H1 (cell line): ENCODE measurements at regions not wholly inside any gene's neighbourhood (a gene's known extent, or its start where the extent isn't known, plus 50 kb on each side); places are given as distances from the start of the nearest gene placed in this dataset.

Source experiments
- CTCF ChIA-PET: fragments of 300-600 bp; sonication (Branson Sonifier 250); formaldehyde crosslinking; loops from one replicate; lab custom pipeline; 2021; ENCODE audit not compliant: partially characterized antibody; lab: Charles Lee
- POLR2A ChIA-PET: fragments of 300-600 bp; sonication (Branson Sonifier 250); formaldehyde crosslinking; loops from one replicate; lab custom pipeline; 2021; ENCODE audit warnings: inconsistent platforms; ENCODE audit not compliant: partially characterized antibody; lab: Charles Lee
- DNase-seq, 2 experiments: peaks; one replicate each; pipeline versions ENCODE4 v3.0.0 to v3.0.0-alpha.2; 2010 to 2022; ENCODE audit warnings: low spot score in 2 of 2, low read depth in 1 of 2, mixed read lengths in 1 of 2
- FAIRE-seq: peaks from 2 replicates; lab custom pipeline; 2011; peaks lifted over from hg19 to GRCh38; lab: Jason Lieb, UNC
- H2AFZ ChIP-seq: 2 replicates; pipeline ENCODE4 v1.8.1; 2012; ENCODE audit warnings: low read length, inconsistent platforms
- H2AK5ac ChIP-seq: 2 replicates; pipeline ENCODE4 v1.6.1; 2013; ENCODE audit warnings: low read depth, low read length
- H2BK120ac ChIP-seq: replicated peaks from 2 replicates; pipeline ENCODE3; 2013; ENCODE audit warnings: low read depth, low read length, inconsistent platforms
- H2BK12ac ChIP-seq: 2 replicates; pipeline ENCODE4 v1.6.1; 2013; ENCODE audit warnings: low read depth, low read length
- H2BK15ac ChIP-seq: 2 replicates; pipeline ENCODE4 v1.6.1; 2013; ENCODE audit warnings: low read length
- H2BK20ac ChIP-seq: 2 replicates; pipeline ENCODE4 v1.6.1; 2013; ENCODE audit warnings: low read length
- H2BK5ac ChIP-seq: 2 replicates; pipeline ENCODE4 v1.6.1; 2013; ENCODE audit warnings: low read depth, low read length
- H3K14ac ChIP-seq: 2 replicates; pipeline ENCODE4 v1.6.1; 2013; ENCODE audit warnings: inconsistent platforms; ENCODE audit not compliant: insufficient read length
- H3K18ac ChIP-seq: 2 replicates; pipeline ENCODE4 v1.6.1; 2013; ENCODE audit warnings: low read length; ENCODE audit errors: extremely low read depth
- H3K23ac ChIP-seq: 2 replicates; pipeline ENCODE4 v1.6.1; 2013; ENCODE audit warnings: inconsistent platforms; ENCODE audit not compliant: insufficient read length
- H3K23me2 ChIP-seq: 2 replicates; pipeline ENCODE4 v1.6.1; 2013; ENCODE audit warnings: low read depth, low read length
- H3K27ac ChIP-seq: 2 replicates; pipeline ENCODE4 v1.6.1; 2011; ENCODE audit warnings: low read depth, low read length, inconsistent platforms
- H3K27me3 ChIP-seq, 4 experiments: replicated peaks in 1 of 4; 1 replicate in 1 of 4; 2 replicates in 3 of 4; pipeline versions ENCODE4 v1.6.1 to v1.8.1; 2011 to 2013; ENCODE audit warnings: low read length in 3 of 4, mild to moderate bottlenecking in 3 of 4, inconsistent platforms in 2 of 4, mixed read lengths in 2 of 4, moderate library complexity in 1 of 4; ENCODE audit not compliant: control insufficient read depth in 3 of 4, insufficient read depth in 3 of 4; ENCODE audit errors: extremely low read depth in 1 of 4
- H3K36me3 ChIP-seq, 4 experiments: 2 replicates each; pipeline versions ENCODE4 v1.6.1 to v1.8.1; 2011 to 2013; ENCODE audit warnings: mild to moderate bottlenecking in 4 of 4, low read length in 3 of 4, moderate library complexity in 2 of 4, control low read depth in 1 of 4, inconsistent platforms in 1 of 4; ENCODE audit not compliant: insufficient read depth in 4 of 4, control insufficient read depth in 2 of 4
- H3K4ac ChIP-seq: replicated peaks from 2 replicates; pipeline ENCODE3; 2013; ENCODE audit warnings: low read length, low read depth, mixed read lengths, inconsistent platforms; ENCODE audit not compliant: insufficient read length
- H3K4me1 ChIP-seq, 4 experiments: replicated peaks in 1 of 4; 1 replicate in 1 of 4; 2 replicates in 3 of 4; pipeline versions ENCODE4 v1.6.1 to v1.8.1; 2011 to 2013; ENCODE audit warnings: low read length in 3 of 4, inconsistent platforms in 2 of 4, mixed read lengths in 1 of 4; ENCODE audit not compliant: insufficient read depth in 4 of 4, control insufficient read depth in 3 of 4
- H3K4me2 ChIP-seq, 2 experiments: 2 replicates each; pipeline versions ENCODE4 v1.6.1 to v1.8.1; 2011 to 2013; ENCODE audit warnings: low read depth in 2 of 2, low read length in 2 of 2, control low read depth in 1 of 2, inconsistent platforms in 1 of 2, mild to moderate bottlenecking in 1 of 2; ENCODE audit not compliant: insufficient read depth in 1 of 2
- H3K4me3 ChIP-seq, 4 experiments: fragments of 200-600, 300-600 bp in 1 of 4; sonication (generic), shearing (Covaris generic), sonication (Bioruptor Twin) in 1 of 4; 2 replicates each; pipeline versions ENCODE4 v1.5.1 to v1.8.1; 2011 to 2016; ENCODE audit warnings: low read length in 4 of 4, low read depth in 3 of 4, control low read depth in 2 of 4, inconsistent platforms in 2 of 4, mild to moderate bottlenecking in 2 of 4, mixed read lengths in 1 of 4, moderate library complexity in 1 of 4; ENCODE audit not compliant: insufficient read depth in 2 of 4; ENCODE audit errors: extremely low read depth in 1 of 4
- H3K56ac ChIP-seq: replicated peaks from 2 replicates; pipeline ENCODE3; 2013; ENCODE audit warnings: low read depth, mild to moderate bottlenecking, mixed read lengths, low read length, inconsistent platforms; ENCODE audit not compliant: insufficient read length
- H3K79me1 ChIP-seq: 2 replicates; pipeline ENCODE4 v1.6.1; 2013; ENCODE audit warnings: low read depth, low read length, control low read depth
- H3K79me2 ChIP-seq, 2 experiments: 2 replicates each; pipeline versions ENCODE4 v1.6.1 to v1.8.1; 2012 to 2013; ENCODE audit warnings: low read length in 2 of 2, mild to moderate bottlenecking in 2 of 2, inconsistent platforms in 1 of 2; ENCODE audit not compliant: insufficient read depth in 2 of 2, control insufficient read depth in 1 of 2
- H3K9ac ChIP-seq, 4 experiments: replicated peaks in 1 of 4; 1 replicate in 1 of 4; 2 replicates in 3 of 4; pipeline versions ENCODE4 v1.6.1 to v1.8.1; 2011 to 2013; ENCODE audit warnings: low read depth in 3 of 4, low read length in 3 of 4, control low read depth in 2 of 4, mild to moderate bottlenecking in 2 of 4, moderate library complexity in 2 of 4, inconsistent platforms in 1 of 4; ENCODE audit errors: extremely low read depth in 1 of 4
- H3K9me3 ChIP-seq, 2 experiments: 2 replicates each; pipeline versions ENCODE4 v1.6.1 to v1.8.1; 2012 to 2013; ENCODE audit warnings: mild to moderate bottlenecking in 2 of 2, moderate library complexity in 2 of 2, control low read depth in 1 of 2, inconsistent platforms in 1 of 2, low read depth in 1 of 2, low read length in 1 of 2, mixed read lengths in 1 of 2; ENCODE audit not compliant: insufficient read depth in 2 of 2
- H4K20me1 ChIP-seq, 2 experiments: replicated peaks in 1 of 2; 2 replicates each; pipeline versions ENCODE3 to v1.8.1; 2011 to 2013; ENCODE audit warnings: inconsistent platforms in 2 of 2, low read length in 2 of 2, mild to moderate bottlenecking in 1 of 2; ENCODE audit not compliant: insufficient read depth in 2 of 2, control insufficient read depth in 1 of 2
- H4K5ac ChIP-seq: 2 replicates; pipeline ENCODE4 v1.6.1; 2013; ENCODE audit warnings: low read length, low read depth, mixed read lengths, inconsistent platforms; ENCODE audit not compliant: insufficient read length
- H4K8ac ChIP-seq: 2 replicates; pipeline ENCODE4 v1.8.0; 2013; ENCODE audit warnings: mild to moderate bottlenecking, moderate library complexity, low read length, inconsistent platforms; ENCODE audit not compliant: insufficient read depth; ENCODE audit errors: extremely low read depth
- H4K91ac ChIP-seq: replicated peaks from 2 replicates; pipeline ENCODE3; 2013; ENCODE audit warnings: low read length, mixed read lengths, inconsistent platforms; ENCODE audit not compliant: insufficient read length
- ATF3 ChIP-seq: IDR thresholded peaks from 2 replicates; pipeline ENCODE4 v1.6.1; 2011; ENCODE audit warnings: low read depth, mild to moderate bottlenecking, low read length; ENCODE audit not compliant: insufficient read depth
- CBX5 ChIP-seq: fragments of 300-800, 300-1000 bp; sonication (generic); IDR thresholded peaks from 2 replicates; pipeline ENCODE4 v1.7.1; 2016; ENCODE audit warnings: antibody characterized with exemption, low read length, low read depth
- CBX8 ChIP-seq: fragments of 300-800, 300-1000 bp; sonication (generic); IDR thresholded peaks from 2 replicates; pipeline ENCODE4 v1.7.1; 2016; ENCODE audit warnings: low read depth, low read length, borderline replicate concordance
- CHD1 ChIP-seq: IDR thresholded peaks from 2 replicates; pipeline ENCODE4 v1.6.1; 2012; ENCODE audit warnings: low read depth, low read length, improper control_type of control experiment
- CHD2 ChIP-seq: IDR thresholded peaks from 2 replicates; pipeline ENCODE4 v1.6.1; 2012; ENCODE audit warnings: low read length, improper control_type of control experiment
- FOSL1 ChIP-seq: IDR thresholded peaks from 2 replicates; pipeline ENCODE4 v1.6.1; 2011; ENCODE audit warnings: mild to moderate bottlenecking, low read depth, low read length, moderate library complexity; ENCODE audit not compliant: insufficient read depth
- JUND ChIP-seq: IDR thresholded peaks from 2 replicates; pipeline ENCODE4 v1.6.1; 2011; ENCODE audit warnings: mild to moderate bottlenecking, improper control_type of control experiment, low read length
- KDM5A ChIP-seq: fragments of 200-600 bp; IDR thresholded peaks from 2 replicates; pipeline ENCODE4 v1.7.1; 2012; ENCODE audit warnings: mild to moderate bottlenecking, low read length, inconsistent platforms, mixed read lengths
- MAFK ChIP-seq: IDR thresholded peaks from 2 replicates; pipeline ENCODE4 v1.6.1; 2012; ENCODE audit warnings: low read depth, mild to moderate bottlenecking, improper control_type of control experiment, low read length
- NRF1 ChIP-seq: IDR thresholded peaks from 2 replicates; pipeline ENCODE4 v1.6.1; 2011; ENCODE audit warnings: mild to moderate bottlenecking, low read depth, low read length, improper control_type of control experiment
- POU5F1 ChIP-seq: IDR thresholded peaks from 2 replicates; pipeline ENCODE4 v1.6.1; 2011; ENCODE audit warnings: low read depth, mild to moderate bottlenecking, low read length, moderate library complexity
- RBBP5 ChIP-seq: IDR thresholded peaks from 2 replicates; pipeline ENCODE4 v1.7.1; 2012; ENCODE audit warnings: low read depth, mild to moderate bottlenecking, inconsistent platforms, low read length, moderate library complexity, borderline replicate concordance
- RFX5 ChIP-seq: IDR thresholded peaks from 2 replicates; pipeline ENCODE4 v1.6.1; 2011; ENCODE audit warnings: low read depth, low read length, improper control_type of control experiment, borderline replicate concordance
- SUZ12 ChIP-seq: fragments of 200-600 bp; sonication (generic); IDR thresholded peaks from 2 replicates; pipeline ENCODE4 v1.6.1; 2012; ENCODE audit warnings: mild to moderate bottlenecking, inconsistent platforms, low read length, moderate library complexity, mixed read lengths
- TAF1 ChIP-seq: IDR thresholded peaks from 2 replicates; pipeline ENCODE4 v1.6.1; 2011; ENCODE audit warnings: mild to moderate bottlenecking, low read depth, low read length
- TAF7 ChIP-seq: optimal IDR thresholded peaks from 2 replicates; pipeline ENCODE3; 2011; ENCODE audit warnings: low read depth, mild to moderate bottlenecking, inconsistent platforms, low read length, moderate library complexity, borderline replicate concordance
- WGBS, 2 experiments: shearing (Covaris generic) in 1 of 2; methylation state at CpG; one replicate each; pipeline versions ENCODE4 v1.1.6 to v1.1.7; 2013 to 2015; ENCODE audit warnings: low lambda C conversion rate in 2 of 2, mixed read lengths in 2 of 2, inconsistent platforms in 1 of 2, low coverage in 1 of 2, missing lambda C conversion rate in 1 of 2; ENCODE audit not compliant: insufficient replicate concordance in 2 of 2, insufficient coverage in 1 of 2, insufficient read length in 1 of 2; ENCODE audit errors: extremely low coverage in 1 of 2, missing lambda C conversion rate in 1 of 2; 5-methylcytosine and 5-hydroxymethylcytosine counted together

GRCh38 chr2:205915130-205915524, 170.8 kb downstream of the INO80D start:
- Histone ChIP-seq H2BK5ac (no peak overlapping the region), H3K23ac (no peak overlapping the region), H3K79me1 (no peaks in the 10 kb centered on the region), H3K56ac (no peak overlapping the region), H2AK5ac (no peak overlapping the region), H3K4ac (no peak overlapping the region), H2BK20ac (no peak overlapping the region), H3K79me2 (no peaks in the 10 kb centered on the region), H4K20me1 (no peaks in the 10 kb centered on the region), H3K27me3 (no peaks in the 10 kb centered on the region), H3K23me2 (peaks cover 3% of the 10 kb centered on the region; the same call in 1 of the 2 replicates), H3K4me1 (no peaks in the 10 kb centered on the region), H3K4me2 (no peak overlapping the region), H2BK120ac (no peak overlapping the region), H2BK12ac (no peak overlapping the region), H3K27ac (no peak overlapping the region), H2BK15ac (no peak overlapping the region), H3K18ac (no peak overlapping the region), H3K9me3 (no peaks in the 10 kb centered on the region), H4K8ac (no peak overlapping the region), H3K14ac (no peak overlapping the region), H3K4me3 (no peak overlapping the region), H3K36me3 (no peaks in the 10 kb centered on the region), H3K9ac (no peak overlapping the region), H4K91ac (no peak overlapping the region), H2AFZ (no peak overlapping the region), H4K5ac (no peak overlapping the region)
- POLR2A ChIA-PET: no interaction called here
- CTCF ChIA-PET: interaction anchor here (5.1 kb wide), 1 partner anchor 9 kb away, joined by 36 read pairs; no protein-coding TSS in a partner anchor
- DNase-seq (no peak), FAIRE-seq (no peak)
- WGBS, 2 experiments: 78% methylated on average over 1 of the region's 1 CpG; no CpG with 5 or more reads in 1 of the 2 experiments
- TF ChIP-seq RBBP5: no peak
- TF ChIP-seq SUZ12: no peak
- TF ChIP-seq FOSL1: no peak
- TF ChIP-seq CBX8: no peak
- TF ChIP-seq CBX5: no peak
- no peak for TF ChIP-seq CHD2
- TF ChIP-seq TAF7: no peak
- no peak for TF ChIP-seq MAFK
- TF ChIP-seq POU5F1: no peak
- no peak for TF ChIP-seq CHD1
- TF ChIP-seq NRF1: no peak
- no peak for TF ChIP-seq KDM5A
- no peak for TF ChIP-seq ATF3
- no peak for TF ChIP-seq RFX5
- TF ChIP-seq TAF1: no peak
- TF ChIP-seq JUND: no peak
